ENCODE measurements at regions not wholly inside any gene's neighbourhood (a gene's known extent, or its start where the extent isn't known, plus 50 kb on each side); places are given as distances from the start of the nearest gene placed in this dataset.
"Not testable (repeated sequence)": the region's sequence is repeated elsewhere in the genome, so short reads cannot be mapped to it uniquely, and the experiment has no call there.

DNA sequence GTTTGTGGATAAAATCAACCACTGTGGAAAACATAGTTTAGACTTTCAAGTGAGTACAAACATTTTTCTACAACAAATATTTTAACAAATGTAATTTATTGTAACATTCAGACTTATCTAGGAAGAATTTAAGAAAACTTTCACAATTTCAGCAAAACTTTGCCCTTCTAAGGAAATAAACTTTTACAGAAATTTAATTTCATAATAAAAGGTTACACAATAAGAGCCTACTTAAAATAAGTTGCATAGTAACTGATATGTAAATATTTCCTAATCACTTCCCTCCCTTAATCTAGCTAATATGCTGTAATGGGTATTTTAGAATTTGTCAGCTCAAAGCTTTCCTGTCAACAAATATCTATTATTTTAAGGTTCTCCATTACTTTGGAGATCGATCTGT lies 1899.9 kb downstream of the MAT2B start:
- Histone ChIP-seq H3K4me1 (no peaks in the 10 kb centered on the region), H3K9me3 (peaks cover 0 to 33% (median 17%) of the 10 kb centered on the region in 8 donors), H3K4me3 (no peak overlapping the region), H3K36me3 (no peaks in the 10 kb centered on the region), H3K27me3 (replicated peaks in 1 of 7) (no peaks in the 10 kb centered on the region), H3K27ac (no peak overlapping the region)
- WGBS, 5 donors = 23 to 55% (median 38%) methylated on average over 1 of the region's 1 CpG
- no peak for DNase-seq
- intact Hi-C loops (cut with DNase I; ENCODE audit: low total_unique reads) = no loop called here
- TF ChIP-seq POLR2A (IDR thresholded peaks at IDR 0.05) = no peak
- TF ChIP-seq POLR2AphosphoS5 (IDR thresholded peaks at IDR 0.05) = no peak
- TF ChIP-seq, protein P1, sequence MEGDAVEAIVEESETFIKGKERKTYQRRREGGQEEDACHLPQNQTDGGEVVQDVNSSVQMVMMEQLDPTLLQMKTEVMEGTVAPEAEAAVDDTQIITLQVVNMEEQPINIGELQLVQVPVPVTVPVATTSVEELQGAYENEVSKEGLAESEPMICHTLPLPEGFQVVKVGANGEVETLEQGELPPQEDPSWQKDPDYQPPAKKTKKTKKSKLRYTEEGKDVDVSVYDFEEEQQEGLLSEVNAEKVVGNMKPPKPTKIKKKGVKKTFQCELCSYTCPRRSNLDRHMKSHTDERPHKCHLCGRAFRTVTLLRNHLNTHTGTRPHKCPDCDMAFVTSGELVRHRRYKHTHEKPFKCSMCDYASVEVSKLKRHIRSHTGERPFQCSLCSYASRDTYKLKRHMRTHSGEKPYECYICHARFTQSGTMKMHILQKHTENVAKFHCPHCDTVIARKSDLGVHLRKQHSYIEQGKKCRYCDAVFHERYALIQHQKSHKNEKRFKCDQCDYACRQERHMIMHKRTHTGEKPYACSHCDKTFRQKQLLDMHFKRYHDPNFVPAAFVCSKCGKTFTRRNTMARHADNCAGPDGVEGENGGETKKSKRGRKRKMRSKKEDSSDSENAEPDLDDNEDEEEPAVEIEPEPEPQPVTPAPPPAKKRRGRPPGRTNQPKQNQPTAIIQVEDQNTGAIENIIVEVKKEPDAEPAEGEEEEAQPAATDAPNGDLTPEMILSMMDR (IDR thresholded peaks at IDR 0.05 in 8 of 11, conservative IDR thresholded peaks at IDR 0.05 in 3 of 11) = no peak

DNA sequence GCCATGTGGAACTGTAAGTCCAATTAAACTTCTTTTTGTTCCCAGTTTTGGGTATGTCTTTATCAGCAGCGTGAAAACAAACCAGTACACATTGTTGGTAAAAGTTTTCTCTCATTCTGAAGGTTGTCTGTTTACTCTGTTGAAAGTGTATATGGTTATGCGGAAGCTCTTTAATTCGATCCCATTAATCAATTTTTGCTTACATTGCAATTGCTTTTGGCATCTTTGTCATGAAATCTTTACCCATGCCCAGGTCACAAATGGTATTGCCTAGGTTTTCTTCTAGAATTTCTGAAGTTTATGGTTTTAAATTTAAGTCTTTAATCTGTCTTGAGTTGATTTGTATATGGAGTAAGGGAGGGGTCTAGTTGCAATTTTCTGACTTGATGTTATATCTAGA lies 1901.9 kb downstream of the MAT2B start:
- no peaks in the 10 kb centered on the region for H3K36me3 ChIP-seq
- H3K4me3 ChIP-seq = no peak overlapping the region
- no peaks in the 10 kb centered on the region for H3K4me1 ChIP-seq
- intact Hi-C loops (cut with DNase I; ENCODE audit: low total_unique reads) = no loop called here
- 71 to 96% (median 86%) methylated on average over 3 of the region's 3 CpGs for WGBS, 5 donors
- no peaks in the 10 kb centered on the region for H3K27me3 ChIP-seq (replicated peaks in 1 of 7)
- no peak for TF ChIP-seq POLR2AphosphoS5 (IDR thresholded peaks at IDR 0.05)
- no peak for TF ChIP-seq POLR2A (IDR thresholded peaks at IDR 0.05)
- TF ChIP-seq, protein P1 (IDR thresholded peaks at IDR 0.05 in 8 of 11, conservative IDR thresholded peaks at IDR 0.05 in 3 of 11) = no peak
- DNase-seq = no peak
- peaks cover 0 to 33% (median 17%) of the 10 kb centered on the region in 8 donors for H3K9me3 ChIP-seq
- H3K27ac ChIP-seq = no peak overlapping the region

DNA sequence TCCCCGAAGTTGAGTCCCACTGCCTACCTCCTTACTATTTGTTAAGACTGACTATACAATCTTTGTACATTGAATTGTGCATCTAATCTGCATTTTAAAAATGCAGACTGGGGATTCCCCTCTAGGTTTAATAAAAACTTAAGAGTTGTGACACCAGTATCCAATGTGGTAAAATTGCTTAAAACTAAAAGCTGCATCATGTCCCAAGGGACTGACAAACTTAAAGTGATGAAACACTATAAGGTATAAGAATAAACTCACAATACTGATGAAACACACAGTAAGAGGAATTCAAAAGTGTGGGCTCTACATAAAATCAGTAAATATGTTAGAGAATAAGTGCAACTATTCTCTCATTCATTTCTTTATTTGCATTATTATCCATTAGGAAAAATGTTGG lies 1905.1 kb downstream of the MAT2B start:
- intact Hi-C loops (cut with DNase I; ENCODE audit: low total_unique reads) = no loop called here
- no peaks in the 10 kb centered on the region for H3K36me3 ChIP-seq
- no peaks in the 10 kb centered on the region for H3K27me3 ChIP-seq (replicated peaks in 1 of 7)
- H3K4me3 ChIP-seq = no peak overlapping the region
- peaks cover 0 to 41% (median 19%) of the 10 kb centered on the region in 8 donors for H3K9me3 ChIP-seq
- TF ChIP-seq, protein P1 (IDR thresholded peaks at IDR 0.05 in 8 of 11, conservative IDR thresholded peaks at IDR 0.05 in 3 of 11) = no peak
- TF ChIP-seq POLR2AphosphoS5 (IDR thresholded peaks at IDR 0.05) (no peak), POLR2A (IDR thresholded peaks at IDR 0.05) (no peak)
- H3K4me1 ChIP-seq = no peaks in the 10 kb centered on the region
- H3K27ac ChIP-seq = no peak overlapping the region
- DNase-seq = no peak
- WGBS, 5 donors = 84 to 91% (median 91%) methylated on average over 1 of the region's 1 CpG

DNA sequence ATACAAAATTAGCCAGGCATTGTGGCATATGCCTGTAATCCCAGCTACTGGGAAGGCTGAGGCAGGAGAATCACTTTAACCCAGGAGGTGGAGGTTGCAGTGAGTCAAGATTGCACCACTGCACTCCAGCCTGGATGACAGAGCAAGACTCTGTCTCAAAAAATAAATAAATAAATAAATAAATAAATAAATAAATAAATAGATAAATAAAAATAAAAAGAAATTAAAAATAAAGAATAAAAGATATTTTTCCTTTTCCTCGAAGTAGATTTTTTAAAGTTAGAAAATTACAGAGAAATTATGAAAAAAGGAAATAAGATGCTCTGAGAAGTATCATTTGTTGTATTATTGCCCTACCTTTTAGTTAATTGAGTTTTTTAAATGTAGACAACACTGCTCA lies 1906.1 kb downstream of the MAT2B start:
- intact Hi-C loops (cut with DNase I; ENCODE audit: low total_unique reads); H3K4me3 ChIP-seq; H3K36me3 ChIP-seq; DNase-seq; H3K4me1 ChIP-seq; H3K27ac ChIP-seq; H3K27me3 ChIP-seq (replicated peaks in 1 of 7): not testable (repeated sequence)
- WGBS, 5 donors = 81 to 93% (median 92%) methylated on average over 1 of the region's 1 CpG
- H3K9me3 ChIP-seq = peaks cover 0 to 37% (median 19%) of the 10 kb centered on the region in 8 donors

DNA sequence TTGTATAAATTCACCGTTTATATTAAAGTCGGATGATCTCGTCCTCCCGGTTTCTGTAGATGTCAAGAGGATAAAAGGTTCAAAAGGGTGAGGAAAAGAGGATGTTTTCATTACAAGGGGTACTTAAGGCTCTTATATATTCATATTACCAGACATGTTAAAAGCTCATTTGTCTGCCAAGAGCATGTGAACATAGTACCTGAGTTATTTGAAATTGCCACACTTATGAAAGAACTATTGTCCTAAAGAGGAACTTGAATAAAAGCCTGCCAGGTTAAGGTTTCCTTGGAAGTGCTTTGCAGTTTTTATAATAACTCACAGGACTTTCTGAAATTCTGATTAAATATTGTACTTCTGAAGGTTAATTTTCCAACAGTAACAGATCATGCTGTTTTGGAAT lies 1915.1 kb downstream of the MAT2B start:
- DNase-seq = no peak
- peaks cover 0 to 11% (median 6%) of the 10 kb centered on the region in 8 donors for H3K9me3 ChIP-seq
- intact Hi-C loops (cut with DNase I; ENCODE audit: low total_unique reads) = no loop called here
- TF ChIP-seq, protein P1 (IDR thresholded peaks at IDR 0.05 in 8 of 11, conservative IDR thresholded peaks at IDR 0.05 in 3 of 11) = no peak
- no peak overlapping the region for H3K27ac ChIP-seq
- no peaks in the 10 kb centered on the region for H3K4me1 ChIP-seq
- no peaks in the 10 kb centered on the region for H3K36me3 ChIP-seq
- H3K27me3 ChIP-seq (replicated peaks in 1 of 7) = no peaks in the 10 kb centered on the region
- H3K4me3 ChIP-seq = no peak overlapping the region
- WGBS, 5 donors = 65 to 86% (median 74%) methylated on average over 4 of the region's 4 CpGs
